ENCODE measurements at regions not wholly inside any gene's neighbourhood (a gene's known extent, or its start where the extent isn't known, plus 50 kb on each side); places are given as distances from the start of the nearest gene placed in this dataset.

DNA sequence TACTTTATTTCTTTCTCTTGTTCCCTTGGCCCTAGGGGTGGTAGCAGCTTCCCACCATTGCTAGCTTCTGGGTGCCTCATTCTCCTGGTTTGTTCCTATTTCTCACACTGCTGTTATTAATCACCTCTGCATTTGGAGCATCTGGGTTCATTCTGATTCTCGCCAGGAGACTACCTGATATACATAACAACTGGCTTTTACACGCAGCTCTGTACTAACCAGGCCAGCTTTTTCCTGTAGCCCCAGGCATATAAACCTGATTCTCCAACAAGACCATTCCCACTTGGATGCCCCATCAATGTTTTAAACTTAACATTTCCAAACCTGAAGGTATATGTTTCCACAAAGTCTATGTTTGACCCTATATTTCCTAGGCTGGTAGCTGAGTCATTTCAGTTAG lies 403.9 kb upstream of the DCC start (continued):
- TF ChIP-seq ZBTB40 (IDR thresholded peaks at IDR 0.05; ENCODE audit: borderline replicate concordance) = no peak
- TF ChIP-seq, protein P1, sequence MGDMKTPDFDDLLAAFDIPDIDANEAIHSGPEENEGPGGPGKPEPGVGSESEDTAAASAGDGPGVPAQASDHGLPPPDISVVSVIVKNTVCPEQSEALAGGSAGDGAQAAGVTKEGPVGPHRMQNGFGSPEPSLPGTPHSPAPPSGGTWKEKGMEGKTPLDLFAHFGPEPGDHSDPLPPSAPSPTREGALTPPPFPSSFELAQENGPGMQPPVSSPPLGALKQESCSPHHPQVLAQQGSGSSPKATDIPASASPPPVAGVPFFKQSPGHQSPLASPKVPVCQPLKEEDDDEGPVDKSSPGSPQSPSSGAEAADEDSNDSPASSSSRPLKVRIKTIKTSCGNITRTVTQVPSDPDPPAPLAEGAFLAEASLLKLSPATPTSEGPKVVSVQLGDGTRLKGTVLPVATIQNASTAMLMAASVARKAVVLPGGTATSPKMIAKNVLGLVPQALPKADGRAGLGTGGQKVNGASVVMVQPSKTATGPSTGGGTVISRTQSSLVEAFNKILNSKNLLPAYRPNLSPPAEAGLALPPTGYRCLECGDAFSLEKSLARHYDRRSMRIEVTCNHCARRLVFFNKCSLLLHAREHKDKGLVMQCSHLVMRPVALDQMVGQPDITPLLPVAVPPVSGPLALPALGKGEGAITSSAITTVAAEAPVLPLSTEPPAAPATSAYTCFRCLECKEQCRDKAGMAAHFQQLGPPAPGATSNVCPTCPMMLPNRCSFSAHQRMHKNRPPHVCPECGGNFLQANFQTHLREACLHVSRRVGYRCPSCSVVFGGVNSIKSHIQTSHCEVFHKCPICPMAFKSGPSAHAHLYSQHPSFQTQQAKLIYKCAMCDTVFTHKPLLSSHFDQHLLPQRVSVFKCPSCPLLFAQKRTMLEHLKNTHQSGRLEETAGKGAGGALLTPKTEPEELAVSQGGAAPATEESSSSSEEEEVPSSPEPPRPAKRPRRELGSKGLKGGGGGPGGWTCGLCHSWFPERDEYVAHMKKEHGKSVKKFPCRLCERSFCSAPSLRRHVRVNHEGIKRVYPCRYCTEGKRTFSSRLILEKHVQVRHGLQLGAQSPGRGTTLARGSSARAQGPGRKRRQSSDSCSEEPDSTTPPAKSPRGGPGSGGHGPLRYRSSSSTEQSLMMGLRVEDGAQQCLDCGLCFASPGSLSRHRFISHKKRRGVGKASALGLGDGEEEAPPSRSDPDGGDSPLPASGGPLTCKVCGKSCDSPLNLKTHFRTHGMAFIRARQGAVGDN (IDR thresholded peaks at IDR 0.05) = no peak
- no peak for TF ChIP-seq NFYA (IDR thresholded peaks at IDR 0.05; ENCODE audit: borderline replicate concordance, low read depth, low read length)
- TF ChIP-seq CEBPZ (IDR thresholded peaks at IDR 0.05; ENCODE audit: low read depth, low read length) = no peak

Measured in GM12878 (cell line).